Loucy (cell line): ENCODE measurements at regions not wholly inside any gene's neighbourhood (a gene's known extent, or its start where the extent isn't known, plus 50 kb on each side); places are given as distances from the start of the nearest gene placed in this dataset.

Source experiments
- EZH2phosphoT487 ChIP-seq: fragments of 200-600 bp; IDR thresholded peaks from 2 replicates; pipeline ENCODE4 v1.6.1; 2018; ENCODE audit warnings: antibody characterized with exemption, mild to moderate bottlenecking, moderate library complexity, borderline replicate concordance
- TF ChIP-seq, protein P1 (sequence below): fragments of 200-600 bp; sonication (generic); conservative IDR thresholded peaks from 2 replicates; pipeline ENCODE4 v1.5.1; 2014; ENCODE audit warnings: mild to moderate bottlenecking, antibody characterized with exemption, low read length

DNA sequence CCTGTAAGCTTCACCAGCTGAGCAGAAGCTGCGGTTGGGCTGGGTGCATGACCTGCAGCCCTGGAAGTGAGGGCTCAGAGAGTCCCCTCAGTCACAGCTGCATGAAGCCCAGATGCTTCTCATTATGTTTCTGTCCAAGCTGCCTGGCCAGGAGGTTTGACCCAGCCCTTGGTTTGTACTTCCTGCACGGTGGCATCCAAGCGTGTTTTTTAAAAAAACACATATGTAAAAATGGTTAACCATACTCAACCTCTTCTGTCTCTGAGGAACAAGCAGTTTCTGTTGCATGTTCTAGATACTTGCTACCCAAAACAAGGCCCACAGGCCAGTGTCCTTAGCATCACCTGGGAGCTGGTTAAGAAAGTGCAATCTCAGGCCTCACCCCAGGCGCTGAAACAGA, 76.0 kb upstream of the ATP10A start:
- TF ChIP-seq, protein P1, sequence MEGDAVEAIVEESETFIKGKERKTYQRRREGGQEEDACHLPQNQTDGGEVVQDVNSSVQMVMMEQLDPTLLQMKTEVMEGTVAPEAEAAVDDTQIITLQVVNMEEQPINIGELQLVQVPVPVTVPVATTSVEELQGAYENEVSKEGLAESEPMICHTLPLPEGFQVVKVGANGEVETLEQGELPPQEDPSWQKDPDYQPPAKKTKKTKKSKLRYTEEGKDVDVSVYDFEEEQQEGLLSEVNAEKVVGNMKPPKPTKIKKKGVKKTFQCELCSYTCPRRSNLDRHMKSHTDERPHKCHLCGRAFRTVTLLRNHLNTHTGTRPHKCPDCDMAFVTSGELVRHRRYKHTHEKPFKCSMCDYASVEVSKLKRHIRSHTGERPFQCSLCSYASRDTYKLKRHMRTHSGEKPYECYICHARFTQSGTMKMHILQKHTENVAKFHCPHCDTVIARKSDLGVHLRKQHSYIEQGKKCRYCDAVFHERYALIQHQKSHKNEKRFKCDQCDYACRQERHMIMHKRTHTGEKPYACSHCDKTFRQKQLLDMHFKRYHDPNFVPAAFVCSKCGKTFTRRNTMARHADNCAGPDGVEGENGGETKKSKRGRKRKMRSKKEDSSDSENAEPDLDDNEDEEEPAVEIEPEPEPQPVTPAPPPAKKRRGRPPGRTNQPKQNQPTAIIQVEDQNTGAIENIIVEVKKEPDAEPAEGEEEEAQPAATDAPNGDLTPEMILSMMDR: no peak
- TF ChIP-seq EZH2phosphoT487: no peak
